Calu3 (cell line): ENCODE measurements at regions not wholly inside any gene's neighbourhood (a gene's known extent, or its start where the extent isn't known, plus 50 kb on each side); places are given as distances from the start of the nearest gene placed in this dataset.

ENCODE experiments used
- BruUV-seq: library from RNA; stranded (reverse); fragments of 400-500 nt; replicated peaks from 2 replicates; lab custom pipeline; 2021; lab: Mats Ljungman, UMichigan
- CTCF ChIA-PET: fragments of 300-600 bp; sonication (Branson Sonifier 250); formaldehyde crosslinking; loops from one replicate; lab custom pipeline; 2022; ENCODE audit warnings: antibody characterized with exemption; lab: Charles Lee
- DNase-seq: peaks from one replicate; pipeline ENCODE4 v3.0.0; 2022
- H3K27ac Mint-ChIP-seq: one replicate; pipeline ENCODE4 v1.8.0; 2022; ENCODE audit warnings: mixed read lengths; ENCODE audit not compliant: unreplicated experiment
- H3K27me3 Mint-ChIP-seq: one replicate; pipeline ENCODE4 v1.8.0; 2022; ENCODE audit warnings: mixed read lengths; ENCODE audit not compliant: unreplicated experiment
- H3K36me3 Mint-ChIP-seq: one replicate; pipeline ENCODE4 v1.8.0; 2022; ENCODE audit warnings: mild to moderate bottlenecking, moderate library complexity, mixed read lengths; ENCODE audit not compliant: insufficient read depth, unreplicated experiment
- H3K4me1 Mint-ChIP-seq: one replicate; pipeline ENCODE4 v1.8.0; 2022; ENCODE audit warnings: mild to moderate bottlenecking, low read depth, mixed read lengths; ENCODE audit not compliant: unreplicated experiment
- H3K4me3 Mint-ChIP-seq: one replicate; pipeline ENCODE4 v1.8.0; 2022; ENCODE audit warnings: mild to moderate bottlenecking, low read depth, moderate library complexity, mixed read lengths; ENCODE audit not compliant: unreplicated experiment
- H3K9me3 Mint-ChIP-seq: one replicate; pipeline ENCODE4 v1.8.0; 2022; ENCODE audit warnings: low read depth, mixed read lengths; ENCODE audit not compliant: unreplicated experiment
- intact Hi-C: fragments of 100-400 bp; cut with micrococcal nuclease; formaldehyde crosslinking; loops from one replicate; pipeline ENCODE4 v1.10.0; 2022; ENCODE audit not compliant: unreplicated experiment
- TF ChIP-seq, protein P1 (sequence below): fragments of 200-600 bp; IDR thresholded peaks from one replicate; pipeline ENCODE4 v1.8.0; 2022; ENCODE audit warnings: antibody characterized with exemption; ENCODE audit not compliant: unreplicated experiment

GRCh38 chr10:3331187-3331586 is 158.6 kb upstream of the PITRM1 start:
- Mint-ChIP-seq H3K36me3 (no peaks in the 10 kb centered on the region), H3K4me3 (no peak overlapping the region), H3K27ac (no peak overlapping the region), H3K27me3 (peaks cover 24% of the 10 kb centered on the region), H3K4me1 (peaks cover 9% of the 10 kb centered on the region), H3K9me3 (no peaks in the 10 kb centered on the region)
- intact Hi-C loops, result no loop called here
- no TSS peak for BruUV-seq
- DNase-seq, result no peak
- CTCF ChIA-PET, result no interaction called here
- TF ChIP-seq, protein P1, sequence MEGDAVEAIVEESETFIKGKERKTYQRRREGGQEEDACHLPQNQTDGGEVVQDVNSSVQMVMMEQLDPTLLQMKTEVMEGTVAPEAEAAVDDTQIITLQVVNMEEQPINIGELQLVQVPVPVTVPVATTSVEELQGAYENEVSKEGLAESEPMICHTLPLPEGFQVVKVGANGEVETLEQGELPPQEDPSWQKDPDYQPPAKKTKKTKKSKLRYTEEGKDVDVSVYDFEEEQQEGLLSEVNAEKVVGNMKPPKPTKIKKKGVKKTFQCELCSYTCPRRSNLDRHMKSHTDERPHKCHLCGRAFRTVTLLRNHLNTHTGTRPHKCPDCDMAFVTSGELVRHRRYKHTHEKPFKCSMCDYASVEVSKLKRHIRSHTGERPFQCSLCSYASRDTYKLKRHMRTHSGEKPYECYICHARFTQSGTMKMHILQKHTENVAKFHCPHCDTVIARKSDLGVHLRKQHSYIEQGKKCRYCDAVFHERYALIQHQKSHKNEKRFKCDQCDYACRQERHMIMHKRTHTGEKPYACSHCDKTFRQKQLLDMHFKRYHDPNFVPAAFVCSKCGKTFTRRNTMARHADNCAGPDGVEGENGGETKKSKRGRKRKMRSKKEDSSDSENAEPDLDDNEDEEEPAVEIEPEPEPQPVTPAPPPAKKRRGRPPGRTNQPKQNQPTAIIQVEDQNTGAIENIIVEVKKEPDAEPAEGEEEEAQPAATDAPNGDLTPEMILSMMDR, result no peak

GRCh38 chr10:3330663-3331062 is 158.1 kb upstream of the PITRM1 start:
- Mint-ChIP-seq H3K4me1 (peaks cover 9% of the 10 kb centered on the region), H3K27ac (no peak overlapping the region), H3K27me3 (peaks cover 24% of the 10 kb centered on the region), H3K36me3 (no peaks in the 10 kb centered on the region), H3K4me3 (no peak overlapping the region), H3K9me3 (no peaks in the 10 kb centered on the region)
- intact Hi-C loops, result no loop called here
- TF ChIP-seq, protein P1, result no peak
- CTCF ChIA-PET, result no interaction called here
- peak; percentile 9 for DNase-seq
- no TSS peak for BruUV-seq

DNA sequence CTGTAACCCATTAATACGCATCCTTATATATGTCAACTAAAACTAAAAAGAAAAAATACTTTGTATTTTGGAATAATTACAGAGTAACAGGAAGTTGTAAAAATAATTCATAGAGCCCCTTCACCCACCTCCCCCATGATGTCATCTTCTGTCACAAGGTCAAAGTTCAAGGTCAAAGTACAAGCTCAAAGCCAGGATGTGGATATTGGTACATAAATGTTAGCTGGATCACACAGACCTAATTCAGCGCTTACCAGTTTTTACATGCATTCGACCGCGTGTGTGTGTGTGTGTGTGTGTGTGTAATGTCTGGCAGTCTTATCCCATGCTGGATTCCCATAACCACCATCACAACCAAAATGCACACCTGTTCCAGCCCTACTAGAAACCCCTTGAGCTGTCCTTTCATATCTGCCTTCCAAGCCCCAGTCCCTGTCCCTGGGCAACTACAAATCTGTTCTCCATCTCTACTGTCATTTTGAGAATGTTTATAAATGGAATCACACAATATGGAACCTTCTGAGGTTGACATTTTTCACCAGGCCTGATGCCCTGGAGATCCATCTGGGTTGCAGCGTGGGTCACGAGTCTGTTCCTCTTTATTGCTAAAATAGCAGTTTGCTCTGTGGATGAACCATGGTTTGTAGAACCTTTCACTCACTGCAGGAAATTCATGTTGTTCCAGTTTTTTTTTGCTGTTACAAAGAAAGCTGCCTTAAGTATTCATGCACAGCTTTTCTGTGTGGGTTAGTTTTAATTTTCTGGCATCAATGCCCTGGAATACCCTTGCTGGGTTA is 153.6 kb upstream of the PITRM1 start:
- CTCF ChIA-PET, result no interaction called here
- Mint-ChIP-seq H3K4me3 (no peak overlapping the region), H3K9me3 (no peaks in the 10 kb centered on the region), H3K27me3 (no peaks in the 10 kb centered on the region), H3K4me1 (peaks cover 10% of the 10 kb centered on the region), H3K36me3 (no peaks in the 10 kb centered on the region), H3K27ac (no peak overlapping the region)
- intact Hi-C loops, result no loop called here
- TF ChIP-seq, protein P1, result no peak
- BruUV-seq, result no TSS peak
- no peak for DNase-seq

GRCh38 chr10:3324612-3325038 is 152.0 kb upstream of the PITRM1 start:
- H3K9me3 Mint-ChIP-seq, result no peaks in the 10 kb centered on the region
- no TSS peak for BruUV-seq
- intact Hi-C loops, result no loop called here
- DNase-seq, result no peak
- no peaks in the 10 kb centered on the region for H3K36me3 Mint-ChIP-seq
- CTCF ChIA-PET, result interaction anchor here (1.8 kb wide), 1 partner anchor 17 kb away, joined by 4 read pairs; no protein-coding TSS in a partner anchor
- H3K27me3 Mint-ChIP-seq, result no peaks in the 10 kb centered on the region
- no peak overlapping the region for H3K27ac Mint-ChIP-seq
- H3K4me1 Mint-ChIP-seq, result peaks cover 8% of the 10 kb centered on the region
- H3K4me3 Mint-ChIP-seq, result no peak overlapping the region
- TF ChIP-seq, protein P1, result no peak
